Thoracic aorta (tissue), 2 donors: ENCODE measurements at regions not wholly inside any gene's neighbourhood (a gene's known extent, or its start where the extent isn't known, plus 50 kb on each side); places are given as distances from the start of the nearest gene placed in this dataset.

ENCODE experiments used
- ATAC-seq: fragments of 150-250 bp; one replicate; pipeline ENCODE4 v1.8.0; 2017; ENCODE audit warnings: low read depth; ENCODE audit not compliant: insufficient number of reproducible peaks, low FRiP score
- DNase-seq: peaks from one replicate; pipeline ENCODE4 v3.0.0-alpha.2; 2020; ENCODE audit warnings: low spot score
- H3K27ac ChIP-seq, 2 donors: fragments of 200-600 bp; sonication (generic); 1 replicate in 1 of 2; 2 replicates in 1 of 2; pipeline ENCODE4 v1.5.1; 2016; ENCODE audit warnings: mild to moderate bottlenecking in 2 of 2, moderate library complexity in 2 of 2
- H3K27me3 ChIP-seq: fragments of 200-600 bp; sonication (generic); replicated peaks from 2 replicates; pipeline ENCODE4 v1.6.0; 2016; ENCODE audit warnings: mild to moderate bottlenecking; ENCODE audit not compliant: insufficient read depth
- H3K36me3 ChIP-seq: fragments of 200-600 bp; sonication (generic); one replicate; pipeline ENCODE4 v1.5.1; 2016
- H3K4me1 ChIP-seq, 2 donors: fragments of 200-600 bp; sonication (generic); 1 replicate in 1 of 2; 2 replicates in 1 of 2; pipeline versions ENCODE4 v1.5.1 to v1.6.0; 2016; ENCODE audit warnings: low read depth in 2 of 2, mild to moderate bottlenecking in 1 of 2; ENCODE audit not compliant: control insufficient read depth in 1 of 2
- H3K4me3 ChIP-seq: fragments of 200-600 bp; sonication (generic); 2 replicates; pipeline ENCODE4 v1.5.1; 2016; ENCODE audit warnings: mild to moderate bottlenecking
- H3K9me3 ChIP-seq: fragments of 200-600 bp; sonication (generic); 2 replicates; pipeline ENCODE4 v1.5.1; 2016
- TF ChIP-seq, protein P1 (sequence below): fragments of 200-600 bp; sonication (generic); IDR thresholded peaks from one replicate; pipeline ENCODE4 v1.5.1; 2019; ENCODE audit warnings: antibody characterized with exemption

DNA sequence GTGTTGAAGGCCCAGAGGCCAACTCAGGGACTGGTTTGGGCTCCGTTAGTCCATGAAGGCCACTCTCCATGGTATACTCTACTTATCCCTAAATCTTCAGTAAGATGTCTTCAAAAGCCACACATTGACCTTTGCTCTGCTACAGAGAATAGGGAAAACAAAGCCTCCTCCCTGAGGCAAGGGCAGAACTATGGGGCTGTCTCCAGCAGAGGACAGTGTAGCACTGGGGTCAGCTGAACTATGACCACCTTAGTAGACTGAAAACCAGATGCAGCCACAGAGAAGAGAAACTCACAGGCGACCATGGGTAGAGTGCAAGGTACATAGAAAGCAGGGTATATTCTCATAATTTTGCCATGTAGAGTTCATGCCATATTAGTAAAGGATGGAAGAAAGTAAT lies 587.4 kb downstream of the LMO7 start:
- no peak for DNase-seq
- no peak overlapping the region for H3K4me3 ChIP-seq
- no peaks in the 10 kb centered on the region for H3K27me3 ChIP-seq
- H3K4me1 ChIP-seq: no peaks in the 10 kb centered on the region
- TF ChIP-seq, protein P1, sequence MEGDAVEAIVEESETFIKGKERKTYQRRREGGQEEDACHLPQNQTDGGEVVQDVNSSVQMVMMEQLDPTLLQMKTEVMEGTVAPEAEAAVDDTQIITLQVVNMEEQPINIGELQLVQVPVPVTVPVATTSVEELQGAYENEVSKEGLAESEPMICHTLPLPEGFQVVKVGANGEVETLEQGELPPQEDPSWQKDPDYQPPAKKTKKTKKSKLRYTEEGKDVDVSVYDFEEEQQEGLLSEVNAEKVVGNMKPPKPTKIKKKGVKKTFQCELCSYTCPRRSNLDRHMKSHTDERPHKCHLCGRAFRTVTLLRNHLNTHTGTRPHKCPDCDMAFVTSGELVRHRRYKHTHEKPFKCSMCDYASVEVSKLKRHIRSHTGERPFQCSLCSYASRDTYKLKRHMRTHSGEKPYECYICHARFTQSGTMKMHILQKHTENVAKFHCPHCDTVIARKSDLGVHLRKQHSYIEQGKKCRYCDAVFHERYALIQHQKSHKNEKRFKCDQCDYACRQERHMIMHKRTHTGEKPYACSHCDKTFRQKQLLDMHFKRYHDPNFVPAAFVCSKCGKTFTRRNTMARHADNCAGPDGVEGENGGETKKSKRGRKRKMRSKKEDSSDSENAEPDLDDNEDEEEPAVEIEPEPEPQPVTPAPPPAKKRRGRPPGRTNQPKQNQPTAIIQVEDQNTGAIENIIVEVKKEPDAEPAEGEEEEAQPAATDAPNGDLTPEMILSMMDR: no peak
- no peak overlapping the region for H3K27ac ChIP-seq
- H3K36me3 ChIP-seq: no peaks in the 10 kb centered on the region
- no peak for ATAC-seq
- H3K9me3 ChIP-seq: no peaks in the 10 kb centered on the region

DNA sequence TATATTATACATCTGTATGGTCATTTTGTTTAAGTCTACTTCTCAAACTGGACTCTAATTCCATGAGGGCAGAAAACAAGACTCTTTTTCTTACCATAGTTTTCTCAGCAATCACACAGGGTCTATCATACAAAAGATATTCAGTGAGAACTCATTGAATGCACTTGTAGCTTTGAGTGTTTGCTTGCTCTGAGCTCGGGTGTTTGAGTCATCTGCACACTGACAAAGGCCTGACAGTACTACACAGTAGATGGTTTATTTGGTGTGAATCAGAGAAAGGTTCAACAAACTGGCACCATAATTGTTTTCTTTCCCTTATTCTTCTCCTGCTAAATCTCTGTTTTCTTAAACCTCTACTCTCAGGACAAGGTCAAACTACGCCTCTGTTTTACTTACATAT lies 586.4 kb downstream of the LMO7 start:
- Histone ChIP-seq H3K27ac (no peak overlapping the region), H3K27me3 (no peaks in the 10 kb centered on the region), H3K4me1 (no peaks in the 10 kb centered on the region), H3K36me3 (no peaks in the 10 kb centered on the region), H3K9me3 (no peaks in the 10 kb centered on the region), H3K4me3 (no peak overlapping the region)
- ATAC-seq (no peak), DNase-seq (no peak)
- TF ChIP-seq, protein P1: no peak

DNA sequence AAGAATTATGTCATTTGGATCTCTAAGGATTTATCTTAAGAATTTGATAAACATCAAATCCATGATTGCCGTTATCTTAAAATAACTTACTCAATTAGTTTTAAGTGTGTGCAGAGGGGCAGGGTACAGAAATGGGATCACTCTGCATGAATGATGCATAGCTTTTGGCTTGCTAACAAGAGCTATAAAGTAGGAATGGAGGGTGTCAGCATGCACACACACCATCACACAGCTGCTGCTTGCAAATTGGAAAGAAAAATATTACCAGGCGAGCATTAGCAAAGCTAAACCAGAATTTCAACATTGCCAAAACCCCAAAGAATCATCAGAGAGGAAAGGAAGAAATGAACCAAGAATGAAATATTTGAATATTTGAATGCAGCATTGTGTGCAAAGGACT lies 580.6 kb downstream of the LMO7 start:
- Histone ChIP-seq H3K4me1 (peaks cover 3 to 5% of the 10 kb centered on the region in 2 donors), H3K36me3 (no peaks in the 10 kb centered on the region), H3K27ac (no peak overlapping the region), H3K9me3 (no peaks in the 10 kb centered on the region), H3K27me3 (no peaks in the 10 kb centered on the region), H3K4me3 (no peak overlapping the region)
- no peak for ATAC-seq
- TF ChIP-seq, protein P1: no peak
- no peak for DNase-seq

DNA sequence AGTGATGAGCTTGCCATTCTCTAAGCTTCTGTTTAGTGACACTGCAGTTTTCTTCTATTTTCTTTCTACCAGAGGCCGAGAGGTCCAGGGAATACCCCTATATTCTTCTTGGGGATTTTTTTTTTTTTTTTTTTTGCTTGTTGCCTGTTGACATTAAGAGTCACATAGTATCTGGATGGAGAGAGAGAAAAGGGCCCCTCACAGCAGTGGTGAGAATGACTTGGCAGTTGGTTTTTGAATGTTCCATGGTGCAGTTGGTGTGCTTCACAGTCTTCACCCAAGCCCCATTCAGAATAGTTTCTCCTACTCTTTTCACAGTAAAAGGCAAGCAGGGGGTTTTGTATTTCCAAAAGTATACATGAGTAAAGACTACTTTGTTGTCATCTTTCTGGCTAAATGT lies 577.9 kb downstream of the LMO7 start:
- H3K4me3 ChIP-seq: no peak overlapping the region
- TF ChIP-seq, protein P1: no peak
- H3K4me1 ChIP-seq: peaks cover 3 to 5% of the 10 kb centered on the region in 2 donors
- DNase-seq (no peak), ATAC-seq (no peak)
- no peak overlapping the region for H3K27ac ChIP-seq
- H3K36me3 ChIP-seq: no peaks in the 10 kb centered on the region
- no peaks in the 10 kb centered on the region for H3K9me3 ChIP-seq
- H3K27me3 ChIP-seq: no peaks in the 10 kb centered on the region

DNA sequence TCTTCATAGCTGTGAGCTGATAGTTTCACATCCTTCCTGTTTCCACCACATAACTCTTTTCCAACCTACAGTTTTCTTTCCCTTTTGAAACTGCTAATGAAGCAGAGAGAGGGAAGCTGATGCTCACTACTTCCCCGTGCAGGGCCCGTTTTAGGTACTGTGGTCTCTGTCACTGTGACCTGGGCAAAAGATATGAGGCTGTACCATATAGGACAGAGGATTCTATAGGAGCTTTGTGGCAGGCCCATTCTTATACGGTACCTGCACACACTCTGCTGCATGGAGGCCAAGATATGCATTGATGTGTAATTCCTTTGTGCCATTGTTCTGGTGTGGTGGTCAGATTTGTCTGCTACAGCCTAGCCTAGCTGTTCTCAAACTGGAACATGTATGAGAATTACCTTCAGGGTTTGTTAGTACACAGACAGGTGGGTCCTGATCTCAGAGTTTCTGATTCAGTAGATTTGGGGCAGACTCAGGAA lies 577.3 kb downstream of the LMO7 start:
- Histone ChIP-seq H3K27me3 (no peaks in the 10 kb centered on the region), H3K9me3 (no peaks in the 10 kb centered on the region), H3K27ac (no peak overlapping the region), H3K4me1 (peaks cover 3 to 5% of the 10 kb centered on the region in 2 donors), H3K36me3 (no peaks in the 10 kb centered on the region), H3K4me3 (no peak overlapping the region)
- DNase-seq (no peak), ATAC-seq (no peak)
- TF ChIP-seq, protein P1: no peak
